GM12874 (cell line): ENCODE measurements at regions not wholly inside any gene's neighbourhood (a gene's known extent, or its start where the extent isn't known, plus 50 kb on each side); places are given as distances from the start of the nearest gene placed in this dataset.

Source experiments
- CTCF ChIP-seq: IDR thresholded peaks from 2 replicates; pipeline ENCODE4 v1.5.1; 2011; ENCODE audit warnings: low read depth, mild to moderate bottlenecking, control low read depth, low read length, moderate library complexity; ENCODE audit not compliant: insufficient read depth

GRCh38 chr3:144364737-144365136, 393.1 kb downstream of the DIPK2A start:
- no peak for TF ChIP-seq CTCF

GRCh38 chr3:144369129-144369879, 397.7 kb downstream of the DIPK2A start:
- no peak for TF ChIP-seq CTCF

GRCh38 chr3:144375088-144375487, 403.5 kb downstream of the DIPK2A start:
- no peak for TF ChIP-seq CTCF

- no peak for TF ChIP-seq CTCF
Observed at GRCh38 chr3:144380849-144381248, 409.2 kb downstream of the DIPK2A start.

GRCh38 chr3:144381607-144382006, 410.0 kb downstream of the DIPK2A start:
- TF ChIP-seq CTCF: no peak

- no peak for TF ChIP-seq CTCF
Observed at GRCh38 chr3:144384241-144384979, 412.8 kb downstream of the DIPK2A start.

- no peak for TF ChIP-seq CTCF
Observed at GRCh38 chr3:144390786-144391185, 419.2 kb downstream of the DIPK2A start.
